ENCODE measurements at regions not wholly inside any gene's neighbourhood (a gene's known extent, or its start where the extent isn't known, plus 50 kb on each side); places are given as distances from the start of the nearest gene placed in this dataset.

DNA sequence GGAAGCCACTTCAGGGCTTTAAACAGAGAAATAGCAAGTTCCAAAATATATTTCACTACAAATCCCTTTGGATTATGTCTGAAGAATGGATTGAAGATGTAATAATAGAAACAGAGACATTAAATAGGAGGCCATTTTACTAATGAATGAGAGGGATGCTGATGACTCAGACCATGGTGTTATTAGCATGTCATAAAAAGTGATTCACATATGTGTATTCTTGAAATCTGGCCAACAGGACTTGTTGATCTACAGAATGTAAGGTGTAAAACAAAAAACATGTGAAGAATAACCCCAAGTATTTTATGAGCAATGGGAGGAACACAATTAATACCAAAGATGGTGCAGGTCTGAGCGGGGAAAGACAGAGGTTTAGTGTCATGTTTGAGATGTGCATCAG lies 873.7 kb downstream of the SLITRK5 start:
- no peak for TF ChIP-seq CTCF (conservative IDR thresholded peaks at IDR 0.05; ENCODE audit: low read depth, low read length)
- no peak for TF ChIP-seq EZH2 (IDR thresholded peaks at IDR 0.05; ENCODE audit: borderline replicate concordance, low read depth, low read length, poor library complexity, severe bottlenecking)

Data from A673 (cell line).